ENCODE measurements at regions not wholly inside any gene's neighbourhood (a gene's known extent, or its start where the extent isn't known, plus 50 kb on each side); places are given as distances from the start of the nearest gene placed in this dataset.

DNA sequence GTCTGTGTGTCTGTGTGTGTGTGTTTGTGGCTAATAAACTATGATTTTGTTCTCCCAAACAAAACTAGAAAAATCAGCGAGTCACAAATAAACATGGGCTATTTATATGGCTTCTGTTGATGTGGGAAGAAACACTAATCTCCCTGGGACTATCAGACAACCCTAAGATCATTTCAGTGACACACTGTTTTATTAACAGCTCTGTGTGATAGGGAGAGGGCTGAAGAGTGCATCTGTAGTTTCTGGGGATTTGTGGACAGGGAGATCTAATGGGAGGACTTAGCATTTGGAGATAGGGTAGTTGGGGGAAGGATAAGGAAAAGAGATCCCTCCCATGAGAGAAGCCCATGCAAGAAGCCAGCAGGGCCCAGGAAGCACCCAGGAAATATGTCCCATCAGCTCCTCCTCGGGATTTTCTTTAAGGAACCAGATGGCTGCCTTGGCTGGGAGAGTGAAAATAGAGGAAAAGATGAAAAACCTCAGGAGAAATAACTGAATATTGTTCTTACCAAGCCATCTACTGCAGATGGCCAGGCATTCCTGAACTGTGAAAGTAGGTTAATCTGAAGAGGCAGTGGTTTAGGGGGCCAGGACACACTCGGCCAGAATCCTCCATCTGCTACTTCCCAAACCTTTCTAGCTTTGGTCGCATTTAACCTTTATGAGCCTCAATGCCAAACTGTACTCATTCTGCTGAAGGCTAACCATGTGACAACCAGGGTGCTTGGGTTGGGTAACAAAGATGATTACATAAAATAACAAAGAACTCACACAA lies 253.4 kb downstream of the BTG1 start:
- TF ChIP-seq, protein P1, sequence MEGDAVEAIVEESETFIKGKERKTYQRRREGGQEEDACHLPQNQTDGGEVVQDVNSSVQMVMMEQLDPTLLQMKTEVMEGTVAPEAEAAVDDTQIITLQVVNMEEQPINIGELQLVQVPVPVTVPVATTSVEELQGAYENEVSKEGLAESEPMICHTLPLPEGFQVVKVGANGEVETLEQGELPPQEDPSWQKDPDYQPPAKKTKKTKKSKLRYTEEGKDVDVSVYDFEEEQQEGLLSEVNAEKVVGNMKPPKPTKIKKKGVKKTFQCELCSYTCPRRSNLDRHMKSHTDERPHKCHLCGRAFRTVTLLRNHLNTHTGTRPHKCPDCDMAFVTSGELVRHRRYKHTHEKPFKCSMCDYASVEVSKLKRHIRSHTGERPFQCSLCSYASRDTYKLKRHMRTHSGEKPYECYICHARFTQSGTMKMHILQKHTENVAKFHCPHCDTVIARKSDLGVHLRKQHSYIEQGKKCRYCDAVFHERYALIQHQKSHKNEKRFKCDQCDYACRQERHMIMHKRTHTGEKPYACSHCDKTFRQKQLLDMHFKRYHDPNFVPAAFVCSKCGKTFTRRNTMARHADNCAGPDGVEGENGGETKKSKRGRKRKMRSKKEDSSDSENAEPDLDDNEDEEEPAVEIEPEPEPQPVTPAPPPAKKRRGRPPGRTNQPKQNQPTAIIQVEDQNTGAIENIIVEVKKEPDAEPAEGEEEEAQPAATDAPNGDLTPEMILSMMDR (IDR thresholded peaks at IDR 0.05; ENCODE audit: insufficient read depth, low read length, severe bottlenecking), result no peak
- no peak for FAIRE-seq

DNA sequence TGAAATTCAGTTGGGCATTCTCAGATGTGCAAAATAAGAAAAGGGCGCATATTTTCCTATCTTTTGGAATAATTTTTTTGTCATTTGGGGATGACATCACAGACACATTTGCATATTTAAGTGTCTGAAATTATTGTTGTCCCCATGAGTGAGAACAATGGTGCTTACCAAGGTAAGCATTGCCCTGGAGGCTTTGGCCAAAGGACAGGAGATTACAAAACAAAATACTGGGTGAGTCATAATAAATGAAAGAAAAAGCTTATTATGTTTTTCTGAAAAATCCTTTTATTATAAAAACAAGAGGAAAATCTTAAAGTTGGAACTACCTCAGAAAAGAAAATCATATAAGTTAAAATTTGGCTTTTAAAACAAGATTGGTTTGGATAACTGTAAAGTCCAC lies 254.9 kb downstream of the BTG1 start:
- peak; percentile 61 for DNase-seq (ENCODE audit: low read depth)
- H3K4me3 ChIP-seq (ENCODE audit: low read depth, low read length), result no peak overlapping the region
- no peaks in the 10 kb centered on the region for H3K36me3 ChIP-seq (ENCODE audit: control insufficient read depth, insufficient read depth, low read length)
- no peak for FAIRE-seq
- no peaks in the 10 kb centered on the region for H3K27me3 ChIP-seq (ENCODE audit: control insufficient read depth, insufficient read depth, low read length)
- TF ChIP-seq, protein P1 (IDR thresholded peaks at IDR 0.05; ENCODE audit: insufficient read depth, low read length, severe bottlenecking), result no peak

More for the DNA sequence above, 253.4 kb downstream of the BTG1 start:
- Histone ChIP-seq H3K27me3 (ENCODE audit: control insufficient read depth, insufficient read depth, low read length) (no peaks in the 10 kb centered on the region), H3K36me3 (ENCODE audit: control insufficient read depth, insufficient read depth, low read length) (no peaks in the 10 kb centered on the region), H3K4me3 (ENCODE audit: low read depth, low read length) (no peak overlapping the region)
- DNase-seq (ENCODE audit: low read depth), result no peak

DNA sequence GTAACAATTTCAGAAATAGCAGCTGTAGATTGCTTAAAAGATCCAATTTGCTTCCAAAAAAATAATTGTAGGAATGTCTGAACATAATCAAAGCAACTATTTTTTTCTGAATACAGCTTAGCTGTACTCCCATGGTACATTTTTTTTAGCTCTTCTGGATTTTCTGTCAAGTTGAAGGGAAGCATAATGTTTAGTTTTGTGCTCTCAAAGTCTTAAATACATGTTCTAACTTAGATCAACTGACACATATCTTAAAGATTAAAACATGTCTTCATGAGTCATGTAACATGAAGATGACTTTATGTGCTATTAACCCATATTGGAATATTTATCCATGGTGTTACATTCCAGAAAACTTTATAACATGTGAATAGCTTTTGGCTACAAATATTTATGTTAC lies 255.7 kb downstream of the BTG1 start:
- FAIRE-seq (no peak), DNase-seq (ENCODE audit: low read depth) (peak; percentile 72)
- Histone ChIP-seq H3K27me3 (ENCODE audit: control insufficient read depth, insufficient read depth, low read length) (no peaks in the 10 kb centered on the region), H3K4me3 (ENCODE audit: low read depth, low read length) (no peak overlapping the region), H3K36me3 (ENCODE audit: control insufficient read depth, insufficient read depth, low read length) (no peaks in the 10 kb centered on the region)
- TF ChIP-seq, protein P1 (IDR thresholded peaks at IDR 0.05; ENCODE audit: insufficient read depth, low read length, severe bottlenecking), result no peak

DNA sequence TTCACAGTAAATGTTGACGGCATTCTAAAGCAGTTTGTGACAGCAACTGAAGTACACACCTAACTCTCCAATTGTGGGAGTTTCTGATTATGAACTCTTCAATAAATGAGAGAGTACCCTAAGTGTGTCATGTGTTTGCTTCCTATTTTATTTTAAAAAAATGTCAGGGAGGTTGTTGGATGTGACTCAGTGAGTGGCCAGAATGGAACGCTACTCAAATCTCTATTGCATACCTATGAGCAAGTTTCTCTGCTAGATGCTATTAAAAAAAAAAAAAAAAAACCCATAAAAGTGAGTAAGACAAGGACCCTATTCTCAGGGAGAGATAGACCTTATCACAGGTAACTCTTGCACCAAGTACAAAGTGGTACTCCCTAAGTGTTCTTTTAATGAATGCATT lies 256.6 kb downstream of the BTG1 start:
- no peaks in the 10 kb centered on the region for H3K27me3 ChIP-seq (ENCODE audit: control insufficient read depth, insufficient read depth, low read length)
- H3K4me3 ChIP-seq (ENCODE audit: low read depth, low read length), result no peak overlapping the region
- TF ChIP-seq, protein P1 (IDR thresholded peaks at IDR 0.05; ENCODE audit: insufficient read depth, low read length, severe bottlenecking), result no peak
- no peaks in the 10 kb centered on the region for H3K36me3 ChIP-seq (ENCODE audit: control insufficient read depth, insufficient read depth, low read length)
- no peak for FAIRE-seq
- DNase-seq (ENCODE audit: low read depth), result no peak

DNA sequence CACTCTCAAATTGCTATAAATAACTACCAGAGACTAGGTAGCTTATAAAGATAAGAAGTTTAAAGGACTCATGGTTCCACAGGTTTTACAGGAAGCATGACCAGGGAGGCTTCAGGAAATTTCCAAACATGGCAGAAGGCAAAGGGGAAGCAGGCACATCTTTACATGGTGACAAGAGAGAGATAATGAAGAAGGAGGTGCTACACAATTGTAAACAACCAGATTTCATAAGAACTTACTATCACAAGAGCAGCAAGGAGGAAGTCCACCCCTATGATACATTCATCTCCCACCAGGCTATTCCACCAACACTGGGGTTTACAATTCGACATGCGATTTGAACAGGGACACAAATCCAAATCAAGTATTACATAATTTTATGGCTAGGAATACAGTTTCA lies 257.7 kb downstream of the BTG1 start:
- TF ChIP-seq, protein P1 (IDR thresholded peaks at IDR 0.05; ENCODE audit: insufficient read depth, low read length, severe bottlenecking), result no peak
- FAIRE-seq, result no peak
- Histone ChIP-seq H3K27me3 (ENCODE audit: control insufficient read depth, insufficient read depth, low read length) (no peaks in the 10 kb centered on the region), H3K36me3 (ENCODE audit: control insufficient read depth, insufficient read depth, low read length) (no peaks in the 10 kb centered on the region), H3K4me3 (ENCODE audit: low read depth, low read length) (no peak overlapping the region)
- DNase-seq (ENCODE audit: low read depth), result no peak

Data from bronchial epithelial cell (primary cell).